ENCODE measurements at regions not wholly inside any gene's neighbourhood (a gene's known extent, or its start where the extent isn't known, plus 50 kb on each side); places are given as distances from the start of the nearest gene placed in this dataset.

DNA sequence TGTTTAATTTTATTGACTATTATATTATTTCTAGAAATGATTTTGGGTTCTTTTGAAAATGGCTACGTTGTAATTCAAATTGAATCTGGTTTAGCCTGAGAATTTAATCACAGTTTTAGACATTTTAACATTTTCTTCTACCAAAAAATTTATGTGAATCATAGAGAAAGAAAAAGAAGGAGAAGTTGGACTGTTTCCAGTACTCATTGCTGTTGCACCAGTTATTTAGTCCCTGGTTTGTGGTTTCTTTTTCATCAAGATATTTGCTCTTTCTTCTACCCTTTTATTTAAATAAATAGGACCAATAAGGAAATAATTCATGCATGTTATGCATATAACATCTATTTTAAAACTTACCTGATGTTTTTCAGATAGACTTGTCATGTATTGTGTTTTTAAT is 1337.1 kb downstream of the ROBO1 start:
- no peak for FAIRE-seq
- Histone ChIP-seq H3K27ac (ENCODE audit: insufficient read depth, low read depth, low read length) (no peak overlapping the region), H3K9ac (replicated peaks; ENCODE audit: extremely low read depth, insufficient read depth, low read length) (no peak overlapping the region), H2AFZ (ENCODE audit: low read depth, low read length) (no peak overlapping the region), H3K4me3 (replicated peaks in 1 of 3; ENCODE audit: insufficient read depth in 1 of 3, low read depth in 1 of 3, low read length in 3 of 3) (no peak overlapping the region), H3K4me2 (ENCODE audit: insufficient read depth, low read length) (no peak overlapping the region), H4K20me1 (replicated peaks; ENCODE audit: control insufficient read depth, extremely low read depth, insufficient read depth, low read length) (no peaks in the 10 kb centered on the region), H3K27me3 (ENCODE audit: control insufficient read depth in 2 of 2, insufficient read depth in 2 of 2, low read length in 2 of 2) (no peaks in the 10 kb centered on the region), H3K79me2 (ENCODE audit: control insufficient read depth, insufficient read depth, low read length) (no peaks in the 10 kb centered on the region), H3K9me3 (replicated peaks; ENCODE audit: control insufficient read depth, insufficient read depth, low read length) (no peaks in the 10 kb centered on the region), H3K9me1 (replicated peaks; ENCODE audit: control insufficient read depth, extremely low read depth, insufficient read depth, low read length) (no peaks in the 10 kb centered on the region), H3K36me3 (ENCODE audit: control insufficient read depth in 2 of 2, extremely low read depth in 1 of 2, insufficient read depth in 2 of 2, low read length in 2 of 2) (no peaks in the 10 kb centered on the region), H3K4me1 (ENCODE audit: control insufficient read depth, extremely low read depth, insufficient read depth, low read length) (no peaks in the 10 kb centered on the region)
- intact Hi-C loops (cut with micrococcal nuclease) (no loop called here), dilution Hi-C loops (cut with MboI; ENCODE audit: extremely low pct_ligation_motif_present, low sequenced_read_pairs) (no loop called here)
- BruUV-seq (replicated peaks), result no TSS peak
- no peak for TF ChIP-seq FOS (IDR thresholded peaks at IDR 0.05; ENCODE audit: borderline replicate concordance, insufficient read depth, low read length)
- no peak for TF ChIP-seq POLR2A (IDR thresholded peaks at IDR 0.05; ENCODE audit: low read depth, low read length)
- TF ChIP-seq POLR2AphosphoS5 (IDR thresholded peaks at IDR 0.05; ENCODE audit: insufficient read depth, low read depth, low read length), result no peak
- TF ChIP-seq, protein P1, sequence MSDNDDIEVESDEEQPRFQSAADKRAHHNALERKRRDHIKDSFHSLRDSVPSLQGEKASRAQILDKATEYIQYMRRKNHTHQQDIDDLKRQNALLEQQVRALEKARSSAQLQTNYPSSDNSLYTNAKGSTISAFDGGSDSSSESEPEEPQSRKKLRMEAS (IDR thresholded peaks at IDR 0.05; ENCODE audit: insufficient read depth, insufficient read length), result no peak
- no peak for TF ChIP-seq MYC (IDR thresholded peaks at IDR 0.05; ENCODE audit: low read depth, low read length)
- TF ChIP-seq JUN (IDR thresholded peaks at IDR 0.05; ENCODE audit: borderline replicate concordance, insufficient read depth, insufficient read length, low read depth), result no peak
- POLR2A ChIA-PET, result no interaction called here
- CTCF ChIA-PET, result no interaction called here
- no peak for DNase-seq (ENCODE audit: low read depth, low spot score)

DNA sequence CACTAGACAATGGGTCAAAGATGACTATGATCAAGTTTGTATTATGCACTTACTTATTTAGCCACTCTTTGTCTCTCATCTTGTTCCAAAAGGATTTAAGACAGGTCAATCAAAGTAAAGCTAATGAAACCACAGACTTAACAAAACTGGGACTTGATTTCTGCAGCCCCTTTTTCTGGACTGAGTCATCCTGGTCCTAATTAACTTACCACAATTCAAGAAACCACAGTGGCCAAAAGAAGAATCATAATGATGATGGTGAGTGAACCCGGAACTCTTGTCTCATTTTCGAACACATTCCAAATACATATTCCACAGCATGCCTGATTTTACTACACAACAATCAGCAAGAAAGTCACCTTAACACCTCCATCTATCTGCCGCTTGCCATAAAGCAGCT is 1333.0 kb downstream of the ROBO1 start:
- FAIRE-seq (no peak), DNase-seq (ENCODE audit: low read depth, low spot score) (no peak)
- POLR2A ChIA-PET, result no interaction called here
- Histone ChIP-seq H3K9ac (replicated peaks; ENCODE audit: extremely low read depth, insufficient read depth, low read length) (no peak overlapping the region), H2AFZ (ENCODE audit: low read depth, low read length) (no peak overlapping the region), H3K27me3 (ENCODE audit: control insufficient read depth in 2 of 2, insufficient read depth in 2 of 2, low read length in 2 of 2) (no peaks in the 10 kb centered on the region), H3K27ac (ENCODE audit: insufficient read depth, low read depth, low read length) (no peak overlapping the region), H3K36me3 (ENCODE audit: control insufficient read depth in 2 of 2, extremely low read depth in 1 of 2, insufficient read depth in 2 of 2, low read length in 2 of 2) (no peaks in the 10 kb centered on the region), H3K4me3 (replicated peaks in 1 of 3; ENCODE audit: insufficient read depth in 1 of 3, low read depth in 1 of 3, low read length in 3 of 3) (no peak overlapping the region), H3K4me2 (ENCODE audit: insufficient read depth, low read length) (no peak overlapping the region), H3K4me1 (ENCODE audit: control insufficient read depth, extremely low read depth, insufficient read depth, low read length) (no peaks in the 10 kb centered on the region), H3K9me3 (replicated peaks; ENCODE audit: control insufficient read depth, insufficient read depth, low read length) (no peaks in the 10 kb centered on the region), H4K20me1 (replicated peaks; ENCODE audit: control insufficient read depth, extremely low read depth, insufficient read depth, low read length) (no peaks in the 10 kb centered on the region), H3K79me2 (ENCODE audit: control insufficient read depth, insufficient read depth, low read length) (no peaks in the 10 kb centered on the region), H3K9me1 (replicated peaks; ENCODE audit: control insufficient read depth, extremely low read depth, insufficient read depth, low read length) (no peaks in the 10 kb centered on the region)
- intact Hi-C loops (cut with micrococcal nuclease), result no loop called here
- TF ChIP-seq EZH2 (IDR thresholded peaks at IDR 0.05; ENCODE audit: borderline replicate concordance, low read depth, low read length, severe bottlenecking), result no peak
- TF ChIP-seq MYC (IDR thresholded peaks at IDR 0.05; ENCODE audit: low read depth, low read length), result no peak
- no peak for TF ChIP-seq GATA2 (IDR thresholded peaks at IDR 0.05; ENCODE audit: insufficient read depth, insufficient read length, low read depth, low read length)
- TF ChIP-seq, protein P2, sequence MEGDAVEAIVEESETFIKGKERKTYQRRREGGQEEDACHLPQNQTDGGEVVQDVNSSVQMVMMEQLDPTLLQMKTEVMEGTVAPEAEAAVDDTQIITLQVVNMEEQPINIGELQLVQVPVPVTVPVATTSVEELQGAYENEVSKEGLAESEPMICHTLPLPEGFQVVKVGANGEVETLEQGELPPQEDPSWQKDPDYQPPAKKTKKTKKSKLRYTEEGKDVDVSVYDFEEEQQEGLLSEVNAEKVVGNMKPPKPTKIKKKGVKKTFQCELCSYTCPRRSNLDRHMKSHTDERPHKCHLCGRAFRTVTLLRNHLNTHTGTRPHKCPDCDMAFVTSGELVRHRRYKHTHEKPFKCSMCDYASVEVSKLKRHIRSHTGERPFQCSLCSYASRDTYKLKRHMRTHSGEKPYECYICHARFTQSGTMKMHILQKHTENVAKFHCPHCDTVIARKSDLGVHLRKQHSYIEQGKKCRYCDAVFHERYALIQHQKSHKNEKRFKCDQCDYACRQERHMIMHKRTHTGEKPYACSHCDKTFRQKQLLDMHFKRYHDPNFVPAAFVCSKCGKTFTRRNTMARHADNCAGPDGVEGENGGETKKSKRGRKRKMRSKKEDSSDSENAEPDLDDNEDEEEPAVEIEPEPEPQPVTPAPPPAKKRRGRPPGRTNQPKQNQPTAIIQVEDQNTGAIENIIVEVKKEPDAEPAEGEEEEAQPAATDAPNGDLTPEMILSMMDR (IDR thresholded peaks at IDR 0.05; ENCODE audit: extremely low read depth in 1 of 2, insufficient read depth in 1 of 2, low read depth in 1 of 2, low read length in 2 of 2), result no peak
- TF ChIP-seq FOS (IDR thresholded peaks at IDR 0.05; ENCODE audit: borderline replicate concordance, insufficient read depth, low read length), result no peak
- no peak for TF ChIP-seq POLR2A (IDR thresholded peaks at IDR 0.05; ENCODE audit: low read depth, low read length)
- TF ChIP-seq POLR2AphosphoS5 (IDR thresholded peaks at IDR 0.05; ENCODE audit: insufficient read depth, low read depth, low read length), result no peak
- TF ChIP-seq JUN (IDR thresholded peaks at IDR 0.05; ENCODE audit: borderline replicate concordance, insufficient read depth, insufficient read length, low read depth), result no peak
- TF ChIP-seq, protein P1 (IDR thresholded peaks at IDR 0.05; ENCODE audit: insufficient read depth, insufficient read length), result no peak
- CTCF ChIA-PET, result no interaction called here
- dilution Hi-C loops (cut with MboI; ENCODE audit: extremely low pct_ligation_motif_present, low sequenced_read_pairs), result no loop called here
- no TSS peak for BruUV-seq (replicated peaks)

All from endothelial cell of umbilical vein (primary cell).